OCI-LY1 (cell line): ENCODE measurements at regions not wholly inside any gene's neighbourhood (a gene's known extent, or its start where the extent isn't known, plus 50 kb on each side); places are given as distances from the start of the nearest gene placed in this dataset.
"Not testable (repeated sequence)": the region's sequence is repeated elsewhere in the genome, so short reads cannot be mapped to it uniquely, and the experiment has no call there.

ENCODE experiments used
- H2AFZ ChIP-seq: fragments of 200-600 bp; sonication (generic), shearing (Covaris generic); 2 replicates; pipeline ENCODE4 v1.6.0; 2014; ENCODE audit warnings: antibody characterized with exemption, mild to moderate bottlenecking, low read length
- H3F3A ChIP-seq: fragments of 200-600 bp; sonication (generic), shearing (Covaris generic); 2 replicates; pipeline ENCODE4 v1.6.0; 2014; ENCODE audit warnings: mild to moderate bottlenecking, antibody characterized with exemption, low read length, moderate library complexity; ENCODE audit not compliant: insufficient read depth
- H3K27ac ChIP-seq: fragments of 200-600 bp; sonication (generic); 2 replicates; pipeline ENCODE4 v1.5.1; 2014; ENCODE audit warnings: low read length, mixed run types, mild to moderate bottlenecking, low read depth; ENCODE audit not compliant: poor library complexity, severe bottlenecking
- H3K27me3 ChIP-seq: fragments of 200-600 bp; sonication (generic); 2 replicates; pipeline ENCODE4 v1.6.0; 2014; ENCODE audit warnings: antibody characterized with exemption, mild to moderate bottlenecking, low read length, moderate library complexity; ENCODE audit not compliant: insufficient read depth
- H3K36me3 ChIP-seq: fragments of 200-600 bp; sonication (generic); 2 replicates; pipeline ENCODE4 v1.6.1; 2014; ENCODE audit warnings: mild to moderate bottlenecking, antibody characterized with exemption, low read length, moderate library complexity, mixed read lengths; ENCODE audit not compliant: insufficient read depth
- H3K4me1 ChIP-seq: fragments of 200-600 bp; sonication (generic); 2 replicates; pipeline ENCODE4 v1.5.1; 2014; ENCODE audit warnings: mild to moderate bottlenecking, low read length, moderate library complexity; ENCODE audit not compliant: insufficient read depth, severe bottlenecking
- H3K4me2 ChIP-seq: fragments of 200-600 bp; sonication (generic), shearing (Covaris generic); 2 replicates; pipeline ENCODE4 v1.6.1; 2014; ENCODE audit warnings: low read length
- H3K4me3 ChIP-seq: fragments of 200-600 bp; sonication (generic); 2 replicates; pipeline ENCODE4 v1.5.1; 2014; ENCODE audit warnings: low read length, low read depth, mild to moderate bottlenecking, mixed read lengths; ENCODE audit not compliant: poor library complexity, severe bottlenecking
- H3K79me2 ChIP-seq: fragments of 200-600 bp; shearing (Covaris generic); 2 replicates; pipeline ENCODE4 v1.6.1; 2016; ENCODE audit warnings: mixed run types, low read length, mixed read lengths; ENCODE audit not compliant: insufficient read depth
- H3K9ac ChIP-seq: fragments of 200-600 bp; sonication (generic), shearing (Covaris generic); 2 replicates; pipeline ENCODE4 v1.6.1; 2014; ENCODE audit warnings: mild to moderate bottlenecking, low read length, mixed read lengths
- H3K9me2 ChIP-seq: fragments of 200-600 bp; sonication (generic), shearing (Covaris generic); 2 replicates; pipeline ENCODE4 v1.6.1; 2014; ENCODE audit warnings: low read depth, mild to moderate bottlenecking, low read length, mixed read lengths
- H3K9me3 ChIP-seq: fragments of 200-600 bp; shearing (Covaris generic); 2 replicates; pipeline ENCODE4 v1.6.1; 2014; ENCODE audit warnings: low read length, mixed read lengths
- H4K20me1 ChIP-seq: fragments of 200-600 bp; sonication (generic), shearing (Covaris generic); 2 replicates; pipeline ENCODE4 v1.6.0; 2016; ENCODE audit warnings: mild to moderate bottlenecking, low read length; ENCODE audit not compliant: insufficient read depth
- EZH2 ChIP-seq: fragments of 200-600 bp; sonication (generic), shearing (Covaris generic); IDR thresholded peaks from 2 replicates; pipeline ENCODE4 v1.8.0; 2017; ENCODE audit warnings: borderline replicate concordance, mixed run types, mild to moderate bottlenecking, antibody characterized with exemption, low read length, moderate library complexity, mixed read lengths
- TF ChIP-seq, protein P1 (sequence below): fragments of 200-600 bp; sonication (generic), shearing (Covaris generic); IDR thresholded peaks from 2 replicates; pipeline ENCODE4 v1.5.1; 2017; ENCODE audit warnings: mild to moderate bottlenecking, antibody characterized with exemption, low read length, moderate library complexity, mixed read lengths

DNA sequence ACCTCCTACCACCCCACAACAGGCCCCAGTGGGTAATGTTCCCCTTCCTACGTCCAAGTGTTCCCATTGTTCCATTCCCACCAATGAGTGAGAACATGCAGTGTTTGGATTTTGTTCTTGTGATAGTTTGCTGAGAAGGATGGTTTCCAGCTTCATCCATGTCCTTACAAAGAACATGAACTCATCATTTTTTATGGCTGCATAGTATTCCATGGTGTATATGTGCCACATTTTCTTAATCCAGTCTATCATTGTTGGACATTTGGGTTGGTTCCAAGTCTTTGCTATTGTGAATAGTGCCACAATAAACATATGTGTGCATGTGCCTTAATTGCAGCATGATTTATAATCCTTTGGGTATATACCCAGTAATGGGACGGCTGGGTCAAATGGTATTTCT is 81.6 kb downstream of the P2RY10 start:
- H3K9me2 ChIP-seq, H3K4me2 ChIP-seq: not testable (repeated sequence)

DNA sequence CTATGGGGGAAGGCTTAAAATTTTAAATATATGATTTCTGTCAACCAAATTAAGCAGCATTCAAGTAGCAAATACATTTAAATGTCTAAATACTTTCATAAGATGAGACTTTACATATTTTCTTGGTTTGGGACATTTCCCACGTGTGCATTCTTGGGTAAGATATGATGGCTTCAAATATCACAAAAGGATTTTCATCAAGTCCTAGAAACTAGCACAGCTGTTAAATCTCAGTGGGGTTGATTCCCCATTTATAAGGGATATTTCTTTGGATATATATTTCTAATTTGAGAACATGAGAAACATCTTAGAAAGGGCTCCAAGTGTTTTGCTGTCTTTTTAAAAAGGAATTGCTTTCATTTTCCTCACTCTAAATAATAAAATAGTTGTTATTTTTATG is 90.2 kb downstream of the P2RY10 start:
- Histone ChIP-seq H4K20me1 (no peaks in the 10 kb centered on the region), H3K4me3 (no peak overlapping the region), H3K9me3 (no peaks in the 10 kb centered on the region), H3K9ac (no peak overlapping the region), H3K9me2 (no peaks in the 10 kb centered on the region), H3K36me3 (no peaks in the 10 kb centered on the region), H3K4me1 (peaks cover 24% of the 10 kb centered on the region), H3K4me2 (no peak overlapping the region), H2AFZ (no peak overlapping the region), H3K27ac (no peak overlapping the region), H3F3A (no peaks in the 10 kb centered on the region), H3K79me2 (no peaks in the 10 kb centered on the region), H3K27me3 (no peaks in the 10 kb centered on the region)
- no peak for TF ChIP-seq EZH2
- TF ChIP-seq, protein P1, sequence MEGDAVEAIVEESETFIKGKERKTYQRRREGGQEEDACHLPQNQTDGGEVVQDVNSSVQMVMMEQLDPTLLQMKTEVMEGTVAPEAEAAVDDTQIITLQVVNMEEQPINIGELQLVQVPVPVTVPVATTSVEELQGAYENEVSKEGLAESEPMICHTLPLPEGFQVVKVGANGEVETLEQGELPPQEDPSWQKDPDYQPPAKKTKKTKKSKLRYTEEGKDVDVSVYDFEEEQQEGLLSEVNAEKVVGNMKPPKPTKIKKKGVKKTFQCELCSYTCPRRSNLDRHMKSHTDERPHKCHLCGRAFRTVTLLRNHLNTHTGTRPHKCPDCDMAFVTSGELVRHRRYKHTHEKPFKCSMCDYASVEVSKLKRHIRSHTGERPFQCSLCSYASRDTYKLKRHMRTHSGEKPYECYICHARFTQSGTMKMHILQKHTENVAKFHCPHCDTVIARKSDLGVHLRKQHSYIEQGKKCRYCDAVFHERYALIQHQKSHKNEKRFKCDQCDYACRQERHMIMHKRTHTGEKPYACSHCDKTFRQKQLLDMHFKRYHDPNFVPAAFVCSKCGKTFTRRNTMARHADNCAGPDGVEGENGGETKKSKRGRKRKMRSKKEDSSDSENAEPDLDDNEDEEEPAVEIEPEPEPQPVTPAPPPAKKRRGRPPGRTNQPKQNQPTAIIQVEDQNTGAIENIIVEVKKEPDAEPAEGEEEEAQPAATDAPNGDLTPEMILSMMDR: no peak

More for the DNA sequence above, 81.6 kb downstream of the P2RY10 start:
- not testable (repeated sequence) for H4K20me1 ChIP-seq, H3K27ac ChIP-seq, H3K4me3 ChIP-seq, H3K9me3 ChIP-seq, H3K4me1 ChIP-seq, H3K9ac ChIP-seq, H3K79me2 ChIP-seq, H3K27me3 ChIP-seq, H3F3A ChIP-seq, H3K36me3 ChIP-seq, H2AFZ ChIP-seq

DNA sequence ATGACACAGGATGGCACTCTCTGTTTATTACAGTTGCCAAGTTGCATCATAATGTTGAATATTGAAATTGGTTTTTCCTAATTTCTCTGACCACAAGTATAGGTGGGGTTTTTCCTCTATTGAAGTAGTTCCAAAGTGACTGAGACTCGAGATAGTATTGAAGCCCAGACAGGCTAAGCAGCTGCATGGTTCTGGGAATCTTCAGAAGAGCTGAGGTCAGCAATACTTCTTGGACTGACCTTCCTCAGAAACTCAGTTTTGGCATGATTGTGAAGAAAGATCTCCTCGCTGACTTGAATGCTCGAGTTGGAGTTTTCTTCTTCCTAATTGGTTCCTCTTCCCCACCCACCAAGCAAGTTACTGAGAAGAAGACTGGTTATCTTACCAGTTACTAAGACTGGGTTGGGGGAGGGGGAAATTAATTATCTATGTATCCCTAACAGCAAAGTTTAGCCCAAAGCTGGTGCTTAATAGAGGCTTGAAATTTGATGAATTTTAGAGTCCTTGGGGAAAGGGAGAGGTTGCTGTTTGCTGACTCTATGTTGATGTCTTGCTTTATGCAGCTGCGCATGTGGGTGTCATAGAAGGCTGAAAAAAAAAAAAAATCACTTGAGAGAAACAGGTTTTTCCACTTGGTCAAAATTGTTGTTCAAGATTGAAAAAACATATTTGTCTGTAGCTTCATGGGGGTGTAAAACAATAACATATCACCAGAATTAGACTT is 91.1 kb downstream of the P2RY10 start:
- no peaks in the 10 kb centered on the region for H3K27me3 ChIP-seq
- no peaks in the 10 kb centered on the region for H3K79me2 ChIP-seq
- no peak overlapping the region for H3K9ac ChIP-seq
- H3K9me2 ChIP-seq: no peaks in the 10 kb centered on the region
- no peaks in the 10 kb centered on the region for H3F3A ChIP-seq
- peaks cover 24% of the 10 kb centered on the region for H3K4me1 ChIP-seq
- H3K36me3 ChIP-seq: no peaks in the 10 kb centered on the region
- no peak overlapping the region for H3K4me3 ChIP-seq
- H4K20me1 ChIP-seq: no peaks in the 10 kb centered on the region
- no peaks in the 10 kb centered on the region for H3K9me3 ChIP-seq
- no peak overlapping the region for H3K27ac ChIP-seq
- peak overlapping the region; percentile 29; the same call in 1 of the 2 replicates for H3K4me2 ChIP-seq
- H2AFZ ChIP-seq: peak overlapping the region; percentile 87; the same call in 1 of the 2 replicates
- TF ChIP-seq, protein P1: no peak
- no peak for TF ChIP-seq EZH2

DNA sequence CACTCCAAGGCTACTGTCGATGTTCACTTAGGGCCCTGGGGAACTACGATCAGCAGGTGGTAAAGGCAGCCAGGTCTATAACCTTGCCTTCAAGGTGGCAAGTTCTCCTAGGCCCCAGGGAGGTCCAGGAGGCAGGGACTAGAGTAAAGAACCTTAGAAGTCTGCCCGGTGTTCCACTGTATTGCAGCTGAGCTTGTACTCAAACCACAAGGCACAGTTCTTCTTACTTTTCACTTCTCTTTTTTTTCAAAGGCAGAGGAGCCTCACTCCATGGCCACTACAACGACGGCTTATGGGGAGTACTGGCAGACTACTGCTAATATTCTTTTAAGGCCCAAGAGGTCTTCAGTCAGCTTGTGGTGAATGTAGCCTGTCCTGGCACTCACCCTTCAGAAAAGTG is 78.8 kb upstream of the GPR174 start:
- H3K4me3 ChIP-seq: no peak overlapping the region
- no peaks in the 10 kb centered on the region for H4K20me1 ChIP-seq
- H3K9ac ChIP-seq: no peak overlapping the region
- no peaks in the 10 kb centered on the region for H3K9me2 ChIP-seq
- H3K79me2 ChIP-seq: no peaks in the 10 kb centered on the region
- no peaks in the 10 kb centered on the region for H3K9me3 ChIP-seq
- no peak overlapping the region for H2AFZ ChIP-seq
- no peak overlapping the region for H3K4me2 ChIP-seq
- H3K36me3 ChIP-seq: no peaks in the 10 kb centered on the region
- no peaks in the 10 kb centered on the region for H3K27me3 ChIP-seq
- no peaks in the 10 kb centered on the region for H3F3A ChIP-seq
- peaks cover 13% of the 10 kb centered on the region for H3K4me1 ChIP-seq
- H3K27ac ChIP-seq: peak overlapping the region; percentile 72
- TF ChIP-seq, protein P1: no peak
- TF ChIP-seq EZH2: no peak
